ENCODE measurements at regions not wholly inside any gene's neighbourhood (a gene's known extent, or its start where the extent isn't known, plus 50 kb on each side); places are given as distances from the start of the nearest gene placed in this dataset.

GRCh38 chr5:5967944-5968343 is 410.4 kb downstream of the MED10 start:
- Mint-ChIP-seq H3K9me3 (peaks cover 10% of the 10 kb centered on the region), H3K27me3 (peaks cover 1% of the 10 kb centered on the region), H3K4me3 (no peak overlapping the region), H3K27ac (no peak overlapping the region), H3K4me1 (ENCODE audit: low read depth) (no peaks in the 10 kb centered on the region), H3K36me3 (ENCODE audit: low read depth) (no peaks in the 10 kb centered on the region)
- intact Hi-C loops (cut with micrococcal nuclease) = no loop called here
- TF ChIP-seq, protein P1, sequence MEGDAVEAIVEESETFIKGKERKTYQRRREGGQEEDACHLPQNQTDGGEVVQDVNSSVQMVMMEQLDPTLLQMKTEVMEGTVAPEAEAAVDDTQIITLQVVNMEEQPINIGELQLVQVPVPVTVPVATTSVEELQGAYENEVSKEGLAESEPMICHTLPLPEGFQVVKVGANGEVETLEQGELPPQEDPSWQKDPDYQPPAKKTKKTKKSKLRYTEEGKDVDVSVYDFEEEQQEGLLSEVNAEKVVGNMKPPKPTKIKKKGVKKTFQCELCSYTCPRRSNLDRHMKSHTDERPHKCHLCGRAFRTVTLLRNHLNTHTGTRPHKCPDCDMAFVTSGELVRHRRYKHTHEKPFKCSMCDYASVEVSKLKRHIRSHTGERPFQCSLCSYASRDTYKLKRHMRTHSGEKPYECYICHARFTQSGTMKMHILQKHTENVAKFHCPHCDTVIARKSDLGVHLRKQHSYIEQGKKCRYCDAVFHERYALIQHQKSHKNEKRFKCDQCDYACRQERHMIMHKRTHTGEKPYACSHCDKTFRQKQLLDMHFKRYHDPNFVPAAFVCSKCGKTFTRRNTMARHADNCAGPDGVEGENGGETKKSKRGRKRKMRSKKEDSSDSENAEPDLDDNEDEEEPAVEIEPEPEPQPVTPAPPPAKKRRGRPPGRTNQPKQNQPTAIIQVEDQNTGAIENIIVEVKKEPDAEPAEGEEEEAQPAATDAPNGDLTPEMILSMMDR (IDR thresholded peaks at IDR 0.05) = no peak
- ATAC-seq (no peak), DNase-seq (no peak)
- ChIA-PET POLR2A (no interaction called here), CTCF (no interaction called here)

- H3K27ac Mint-ChIP-seq = no peak overlapping the region
- ChIA-PET POLR2A (no interaction called here), CTCF (no interaction called here)
- intact Hi-C loops (cut with micrococcal nuclease) = no loop called here
- H3K9me3 Mint-ChIP-seq = peaks cover 10% of the 10 kb centered on the region
- no peaks in the 10 kb centered on the region for H3K4me1 Mint-ChIP-seq (ENCODE audit: low read depth)
- ATAC-seq (no peak), DNase-seq (no peak)
- no peak overlapping the region for H3K4me3 Mint-ChIP-seq
- H3K36me3 Mint-ChIP-seq (ENCODE audit: low read depth) = no peaks in the 10 kb centered on the region
- peaks cover 1% of the 10 kb centered on the region for H3K27me3 Mint-ChIP-seq
- TF ChIP-seq, protein P1 (IDR thresholded peaks at IDR 0.05) = no peak
These were observed 411.0 kb downstream of the MED10 start for GRCh38 chr5:5967373-5967772.

DNA sequence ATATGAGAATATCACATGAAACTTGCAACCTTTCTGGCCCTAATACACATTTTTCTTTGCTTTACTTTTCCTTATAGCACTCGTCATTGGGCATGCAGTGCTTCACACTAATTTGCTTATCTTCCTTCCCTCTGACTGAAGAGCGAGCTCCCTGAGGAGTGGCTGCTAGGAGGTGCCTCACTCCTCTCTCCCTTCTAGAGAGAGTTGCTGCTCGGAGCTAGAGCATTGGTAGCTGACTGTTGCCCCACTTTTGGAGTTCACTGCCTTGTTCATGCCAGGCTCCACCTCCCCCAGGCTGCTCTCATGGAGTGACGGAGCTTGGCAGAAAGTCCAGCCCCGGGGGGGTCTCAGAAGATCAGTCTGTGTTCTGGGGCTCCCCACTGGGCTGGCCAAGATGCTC is 413.2 kb downstream of the MED10 start:
- TF ChIP-seq, protein P1 (IDR thresholded peaks at IDR 0.05) = no peak
- H3K27me3 Mint-ChIP-seq = peaks cover under 1% of the 10 kb centered on the region
- H3K9me3 Mint-ChIP-seq = peaks cover 10% of the 10 kb centered on the region
- H3K4me1 Mint-ChIP-seq (ENCODE audit: low read depth) = no peaks in the 10 kb centered on the region
- CTCF ChIA-PET = no interaction called here
- no peak overlapping the region for H3K27ac Mint-ChIP-seq
- no peaks in the 10 kb centered on the region for H3K36me3 Mint-ChIP-seq (ENCODE audit: low read depth)
- POLR2A ChIA-PET = no interaction called here
- no peak overlapping the region for H3K4me3 Mint-ChIP-seq
- ATAC-seq = no peak
- intact Hi-C loops (cut with micrococcal nuclease) = no loop called here
- no peak for DNase-seq

- peaks cover 10% of the 10 kb centered on the region for H3K9me3 Mint-ChIP-seq
- H3K36me3 Mint-ChIP-seq (ENCODE audit: low read depth) = no peaks in the 10 kb centered on the region
- no peak overlapping the region for H3K4me3 Mint-ChIP-seq
- POLR2A ChIA-PET = no interaction called here
- CTCF ChIA-PET = no interaction called here
- DNase-seq = no peak
- H3K4me1 Mint-ChIP-seq (ENCODE audit: low read depth) = no peaks in the 10 kb centered on the region
- ATAC-seq = no peak
- H3K27ac Mint-ChIP-seq = no peak overlapping the region
- intact Hi-C loops (cut with micrococcal nuclease) = no loop called here
- H3K27me3 Mint-ChIP-seq = no peaks in the 10 kb centered on the region
- TF ChIP-seq, protein P1 (IDR thresholded peaks at IDR 0.05) = no peak
These were observed 414.0 kb downstream of the MED10 start for GRCh38 chr5:5964347-5964746.

DNA sequence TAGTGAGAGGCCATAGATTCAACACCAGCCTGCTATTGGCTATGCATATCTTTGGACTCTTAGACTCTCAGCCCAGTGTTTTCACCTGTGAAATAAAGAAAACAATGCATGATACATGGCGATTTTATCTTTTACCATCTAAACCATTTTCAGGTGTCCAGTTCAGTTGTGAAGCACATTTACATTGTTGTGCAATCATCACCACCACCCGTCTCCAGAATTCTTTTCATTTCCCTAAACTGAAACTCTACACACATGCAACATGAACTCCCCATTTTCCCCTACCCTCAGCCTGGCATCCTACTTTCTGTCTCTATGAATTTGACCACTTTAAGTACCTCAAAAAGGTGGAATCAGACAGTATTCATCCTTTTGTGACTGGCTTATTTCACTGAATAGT is 420.6 kb downstream of the MED10 start:
- DNase-seq (no peak), ATAC-seq (no peak)
- TF ChIP-seq, protein P1 (IDR thresholded peaks at IDR 0.05) = no peak
- H3K9me3 Mint-ChIP-seq = no peaks in the 10 kb centered on the region
- POLR2A ChIA-PET = no interaction called here
- no peak overlapping the region for H3K27ac Mint-ChIP-seq
- intact Hi-C loops (cut with micrococcal nuclease) = no loop called here
- no peaks in the 10 kb centered on the region for H3K4me1 Mint-ChIP-seq (ENCODE audit: low read depth)
- no peaks in the 10 kb centered on the region for H3K36me3 Mint-ChIP-seq (ENCODE audit: low read depth)
- H3K4me3 Mint-ChIP-seq = no peak overlapping the region
- CTCF ChIA-PET = no interaction called here
- H3K27me3 Mint-ChIP-seq = peaks cover 5% of the 10 kb centered on the region

All from activated CD8-positive, alpha-beta T cell treated with anti-CD3 and anti-CD28 coated beads for 36 hours (primary cell).